ENCODE measurements at regions not wholly inside any gene's neighbourhood (a gene's known extent, or its start where the extent isn't known, plus 50 kb on each side); places are given as distances from the start of the nearest gene placed in this dataset.

DNA sequence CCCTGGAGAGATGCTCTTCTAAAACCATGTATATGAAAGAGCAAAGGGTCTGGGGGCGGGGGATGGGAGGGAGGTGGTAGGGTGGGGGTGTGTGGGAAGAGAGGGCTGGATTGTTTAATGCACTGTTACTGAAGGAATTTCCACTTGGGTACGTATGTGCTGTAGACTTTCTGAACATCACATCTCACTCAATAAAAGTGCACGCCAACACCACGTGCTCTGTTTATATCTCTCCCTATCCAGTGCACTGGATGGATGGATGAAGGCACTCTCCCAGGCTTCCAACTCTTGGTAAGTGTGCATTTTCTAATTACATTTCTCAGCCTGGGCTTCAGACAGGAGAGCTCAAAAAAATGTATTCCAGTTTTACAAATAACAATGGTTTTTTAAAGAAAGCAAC, 184.3 kb upstream of the SIX2 start:
- TF ChIP-seq, protein P1, sequence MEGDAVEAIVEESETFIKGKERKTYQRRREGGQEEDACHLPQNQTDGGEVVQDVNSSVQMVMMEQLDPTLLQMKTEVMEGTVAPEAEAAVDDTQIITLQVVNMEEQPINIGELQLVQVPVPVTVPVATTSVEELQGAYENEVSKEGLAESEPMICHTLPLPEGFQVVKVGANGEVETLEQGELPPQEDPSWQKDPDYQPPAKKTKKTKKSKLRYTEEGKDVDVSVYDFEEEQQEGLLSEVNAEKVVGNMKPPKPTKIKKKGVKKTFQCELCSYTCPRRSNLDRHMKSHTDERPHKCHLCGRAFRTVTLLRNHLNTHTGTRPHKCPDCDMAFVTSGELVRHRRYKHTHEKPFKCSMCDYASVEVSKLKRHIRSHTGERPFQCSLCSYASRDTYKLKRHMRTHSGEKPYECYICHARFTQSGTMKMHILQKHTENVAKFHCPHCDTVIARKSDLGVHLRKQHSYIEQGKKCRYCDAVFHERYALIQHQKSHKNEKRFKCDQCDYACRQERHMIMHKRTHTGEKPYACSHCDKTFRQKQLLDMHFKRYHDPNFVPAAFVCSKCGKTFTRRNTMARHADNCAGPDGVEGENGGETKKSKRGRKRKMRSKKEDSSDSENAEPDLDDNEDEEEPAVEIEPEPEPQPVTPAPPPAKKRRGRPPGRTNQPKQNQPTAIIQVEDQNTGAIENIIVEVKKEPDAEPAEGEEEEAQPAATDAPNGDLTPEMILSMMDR (IDR thresholded peaks at IDR 0.05; ENCODE audit: low read depth, low read length), result no peak
- no peak for TF ChIP-seq POLR2A (IDR thresholded peaks at IDR 0.05; ENCODE audit: extremely low read depth, insufficient read length)
- TF ChIP-seq, protein P2, sequence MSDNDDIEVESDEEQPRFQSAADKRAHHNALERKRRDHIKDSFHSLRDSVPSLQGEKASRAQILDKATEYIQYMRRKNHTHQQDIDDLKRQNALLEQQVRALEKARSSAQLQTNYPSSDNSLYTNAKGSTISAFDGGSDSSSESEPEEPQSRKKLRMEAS (IDR thresholded peaks at IDR 0.05; ENCODE audit: low read depth, low read length), result no peak

All from NB4 (cell line).